ENCODE measurements at regions not wholly inside any gene's neighbourhood (a gene's known extent, or its start where the extent isn't known, plus 50 kb on each side); places are given as distances from the start of the nearest gene placed in this dataset.

- TF ChIP-seq RFX5 (IDR thresholded peaks at IDR 0.05; ENCODE audit: low read length): no peak
- TF ChIP-seq CTCF (IDR thresholded peaks at IDR 0.05): no peak
Measured at GRCh38 chr1:221002601-221003000, 123.4 kb downstream of the HLX start.
